HEK293 (cell line): ENCODE measurements at regions not wholly inside any gene's neighbourhood (a gene's known extent, or its start where the extent isn't known, plus 50 kb on each side); places are given as distances from the start of the nearest gene placed in this dataset.

ENCODE experiments used
- CTCF ChIA-PET: fragments of 350-600 bp; formaldehyde crosslinking; extraction: SDS; loops from one replicate; lab custom pipeline; 2021; ENCODE audit warnings: antibody characterized with exemption; lab: Yijun Ruan, JAX
- POLR2A ChIA-PET: fragments of 300-600 bp; formaldehyde crosslinking; extraction: SDS; loops from one replicate; lab custom pipeline; 2020; ENCODE audit warnings: antibody characterized with exemption, inconsistent platforms; lab: Yijun Ruan, JAX
- H3K27ac ChIP-seq: fragments of 200-500 bp; sonication (Bioruptor generic); 2 replicates; pipeline ENCODE4 v1.5.1; 2014; ENCODE audit warnings: low read depth, low read length, control low read depth, inconsistent platforms; ENCODE audit errors: extremely low read depth
- H3K36me3 ChIP-seq, 2 experiments: fragments of 200-500 bp in 1 of 2; sonication (Bioruptor generic) in 1 of 2; 1 replicate in 1 of 2; 2 replicates in 1 of 2; pipeline ENCODE4 v1.5.1; 2014 to 2017; ENCODE audit warnings: inconsistent platforms in 2 of 2, low read length in 2 of 2; ENCODE audit not compliant: control insufficient read depth in 2 of 2, insufficient read depth in 1 of 2
- H3K4me1 ChIP-seq: fragments of 200-500 bp; sonication (Bioruptor generic); 2 replicates; pipeline ENCODE4 v1.5.1; 2014; ENCODE audit warnings: mild to moderate bottlenecking, low read length, inconsistent platforms; ENCODE audit not compliant: control insufficient read depth, insufficient read depth
- H3K4me3 ChIP-seq: 2 replicates; pipeline ENCODE4 v1.5.1; 2011; ENCODE audit warnings: low read depth, mild to moderate bottlenecking, control low read depth, low read length, moderate library complexity
- H3K9me3 ChIP-seq: fragments of 200-500 bp; sonication (Bioruptor generic); 2 replicates; pipeline ENCODE4 v1.5.1; 2014; ENCODE audit warnings: low read depth, low read length, inconsistent platforms; ENCODE audit not compliant: control insufficient read depth, insufficient read depth
- ATF2 ChIP-seq: fragments of 450-650 bp; formaldehyde crosslinking; IDR thresholded peaks from 2 replicates; pipeline ENCODE4 v1.5.1; 2016; ENCODE audit warnings: missing biosample characterization, missing genetic modification characterization, low read depth
- GLIS1 ChIP-seq: fragments of 450-650 bp; formaldehyde crosslinking; IDR thresholded peaks from 2 replicates; pipeline ENCODE4 v1.5.1; 2016; ENCODE audit warnings: missing biosample characterization, missing genetic modification characterization
- MZF1 ChIP-seq: fragments of 450-650 bp; formaldehyde crosslinking; IDR thresholded peaks from 2 replicates; pipeline ENCODE4 v1.5.1; 2017; ENCODE audit warnings: missing biosample characterization, missing genetic modification characterization, borderline replicate concordance
- ZBTB17 ChIP-seq: fragments of 450-650 bp; formaldehyde crosslinking; IDR thresholded peaks from 2 replicates; pipeline ENCODE4 v1.5.1; 2016; ENCODE audit warnings: missing biosample characterization, missing genetic modification characterization
- ZFHX2 ChIP-seq: fragments of 450-650 bp; formaldehyde crosslinking; conservative IDR thresholded peaks from 2 replicates; pipeline ENCODE4 v1.5.1; 2016; ENCODE audit warnings: missing biosample characterization, missing genetic modification characterization
- ZNF138 ChIP-seq: fragments of 450-650 bp; formaldehyde crosslinking; IDR thresholded peaks from 2 replicates; pipeline ENCODE4 v1.5.1; 2016; ENCODE audit warnings: missing biosample characterization, missing genetic modification characterization, borderline replicate concordance
- ZNF184 ChIP-seq: fragments of 450-650 bp; IDR thresholded peaks from 2 replicates; pipeline ENCODE4 v1.5.1; 2018; ENCODE audit warnings: missing biosample characterization, mild to moderate bottlenecking, missing genetic modification characterization
- ZNF398 ChIP-seq: fragments of 450-650 bp; formaldehyde crosslinking; IDR thresholded peaks from 2 replicates; pipeline ENCODE4 v1.5.1; 2017; ENCODE audit warnings: missing biosample characterization, missing genetic modification characterization
- ZNF510 ChIP-seq: fragments of 450-650 bp; formaldehyde crosslinking; IDR thresholded peaks from 2 replicates; pipeline ENCODE4 v1.5.1; 2018; ENCODE audit warnings: mild to moderate bottlenecking, missing genetic modification characterization, missing biosample characterization; ENCODE audit not compliant: insufficient replicate concordance
- ZNF664 ChIP-seq: fragments of 450-650 bp; formaldehyde crosslinking; IDR thresholded peaks from 2 replicates; pipeline ENCODE4 v1.5.1; 2016; ENCODE audit warnings: missing biosample characterization, missing genetic modification characterization
- ZNF670 ChIP-seq: fragments of 450-650 bp; formaldehyde crosslinking; IDR thresholded peaks from 2 replicates; pipeline ENCODE4 v1.5.1; 2016; ENCODE audit warnings: missing biosample characterization, missing genetic modification characterization, low read depth
- ZNF792 ChIP-seq: fragments of 450-650 bp; formaldehyde crosslinking; IDR thresholded peaks from 2 replicates; pipeline ENCODE4 v1.5.1; 2016; ENCODE audit warnings: missing biosample characterization, missing genetic modification characterization
- ZNF830 ChIP-seq: fragments of 450-650 bp; IDR thresholded peaks from 2 replicates; pipeline ENCODE4 v1.5.0; 2018; ENCODE audit warnings: missing biosample characterization, missing genetic modification characterization, low read depth, mild to moderate bottlenecking, moderate library complexity
- ZSCAN18 ChIP-seq: fragments of 450-650 bp; formaldehyde crosslinking; IDR thresholded peaks from 2 replicates; pipeline ENCODE4 v1.5.1; 2016; ENCODE audit warnings: missing biosample characterization, missing genetic modification characterization
- TF ChIP-seq, protein P1 (sequence below): fragments of 450-650 bp; formaldehyde crosslinking; IDR thresholded peaks from 2 replicates; pipeline ENCODE4 v1.5.1; 2016; ENCODE audit warnings: missing biosample characterization, missing genetic modification characterization

DNA sequence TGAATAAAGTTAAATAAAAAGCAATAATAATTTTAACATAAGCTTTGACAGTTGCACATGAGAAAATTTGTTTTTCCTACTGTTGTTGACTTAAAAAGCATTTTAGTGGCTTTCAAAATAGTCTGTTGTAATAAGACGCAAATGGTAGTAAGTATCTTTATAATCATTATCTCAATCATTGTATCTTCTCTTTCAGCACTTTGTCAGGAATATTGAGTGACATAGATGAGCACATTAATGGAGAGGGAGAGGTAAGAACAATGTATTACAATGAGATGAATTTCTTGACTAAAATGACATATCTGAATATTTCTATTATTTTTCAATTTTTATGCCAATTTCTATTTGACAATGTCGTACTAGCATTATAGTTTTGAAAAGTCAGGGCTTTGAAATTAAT is 193.9 kb upstream of the MRPS30 start:
- Histone ChIP-seq H3K4me1 (no peaks in the 10 kb centered on the region), H3K9me3 (no peaks in the 10 kb centered on the region), H3K4me3 (no peak overlapping the region), H3K27ac (no peak overlapping the region), H3K36me3 (no peaks in the 10 kb centered on the region)
- ChIA-PET POLR2A (no interaction called here), CTCF (interaction anchor here (0.6 to 1.8 kb wide), 3 partner anchors 11 to 1187 kb away, joined by 3 to 9 read pairs (median 5); no protein-coding TSS in a partner anchor)
- TF ChIP-seq ZNF664 (tag by site-specific recombination): no peak
- no peak for TF ChIP-seq ZNF184 (tag by site-specific recombination)
- TF ChIP-seq ZBTB17 (tag by site-specific recombination): no peak
- TF ChIP-seq ZNF670 (tag by site-specific recombination): no peak

DNA sequence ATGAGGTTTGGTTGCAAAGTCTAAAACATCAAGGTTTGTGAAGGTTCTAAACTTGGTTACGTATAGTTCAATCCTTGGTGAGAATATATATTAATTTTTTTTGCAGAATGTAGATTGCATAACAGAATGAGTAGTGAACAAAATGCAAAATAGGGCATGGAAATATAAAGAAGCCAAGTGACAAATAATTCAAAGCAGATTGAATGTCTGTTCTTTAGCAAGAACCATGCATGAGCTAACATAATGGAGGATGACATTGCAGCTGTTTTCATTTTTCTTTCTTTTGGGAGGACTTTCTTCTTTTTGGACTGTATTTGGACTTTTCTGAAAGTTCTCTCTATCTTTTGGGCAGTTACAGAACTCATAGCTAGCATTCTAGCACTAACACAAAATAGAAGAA is 194.8 kb upstream of the MRPS30 start:
- CTCF ChIA-PET: interaction anchor here (0.8 kb wide), 1 partner anchor 10 kb away, joined by 3 read pairs; no protein-coding TSS in a partner anchor
- H3K4me1 ChIP-seq: no peaks in the 10 kb centered on the region
- no peak overlapping the region for H3K4me3 ChIP-seq
- H3K9me3 ChIP-seq: no peaks in the 10 kb centered on the region
- H3K36me3 ChIP-seq: no peaks in the 10 kb centered on the region
- H3K27ac ChIP-seq: no peak overlapping the region
- TF ChIP-seq ATF2 (tag by site-specific recombination) (no peak), ZNF792 (no peak), ZSCAN18 (tag by site-specific recombination) (no peak), ZNF830 (tag by site-specific recombination) (no peak), GLIS1 (no peak), ZNF138 (tag by site-specific recombination) (no peak), ZNF510 (tag by site-specific recombination) (no peak), ZFHX2 (tag by site-specific recombination) (no peak), ZNF398 (tag by site-specific recombination) (no peak), MZF1 (tag by site-specific recombination) (no peak)
- TF ChIP-seq, protein P1, sequence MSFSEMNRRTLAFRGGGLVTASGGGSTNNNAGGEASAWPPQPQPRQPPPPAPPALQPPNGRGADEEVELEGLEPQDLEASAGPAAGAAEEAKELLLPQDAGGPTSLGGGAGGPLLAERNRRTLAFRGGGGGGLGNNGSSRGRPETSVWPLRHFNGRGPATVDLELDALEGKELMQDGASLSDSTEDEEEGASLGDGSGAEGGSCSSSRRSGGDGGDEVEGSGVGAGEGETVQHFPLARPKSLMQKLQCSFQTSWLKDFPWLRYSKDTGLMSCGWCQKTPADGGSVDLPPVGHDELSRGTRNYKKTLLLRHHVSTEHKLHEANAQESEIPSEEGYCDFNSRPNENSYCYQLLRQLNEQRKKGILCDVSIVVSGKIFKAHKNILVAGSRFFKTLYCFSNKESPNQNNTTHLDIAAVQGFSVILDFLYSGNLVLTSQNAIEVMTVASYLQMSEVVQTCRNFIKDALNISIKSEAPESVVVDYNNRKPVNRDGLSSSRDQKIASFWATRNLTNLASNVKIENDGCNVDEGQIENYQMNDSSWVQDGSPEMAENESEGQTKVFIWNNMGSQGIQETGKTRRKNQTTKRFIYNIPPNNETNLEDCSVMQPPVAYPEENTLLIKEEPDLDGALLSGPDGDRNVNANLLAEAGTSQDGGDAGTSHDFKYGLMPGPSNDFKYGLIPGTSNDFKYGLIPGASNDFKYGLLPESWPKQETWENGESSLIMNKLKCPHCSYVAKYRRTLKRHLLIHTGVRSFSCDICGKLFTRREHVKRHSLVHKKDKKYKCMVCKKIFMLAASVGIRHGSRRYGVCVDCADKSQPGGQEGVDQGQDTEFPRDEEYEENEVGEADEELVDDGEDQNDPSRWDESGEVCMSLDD (tag by site-specific recombination): no peak
- POLR2A ChIA-PET: no interaction called here
